PC-3 (cell line): ENCODE measurements at regions not wholly inside any gene's neighbourhood (a gene's known extent, or its start where the extent isn't known, plus 50 kb on each side); places are given as distances from the start of the nearest gene placed in this dataset.

Experiments
- EZH2 ChIP-seq: fragments of 300-600 bp; sonication (generic); IDR thresholded peaks from one replicate; pipeline ENCODE4 v1.6.1; 2017; ENCODE audit warnings: antibody characterized with exemption, mild to moderate bottlenecking, low read length; ENCODE audit not compliant: unreplicated experiment
- TF ChIP-seq, protein P1 (sequence below): fragments of 300-600 bp; sonication (generic); conservative IDR thresholded peaks from 2 replicates; pipeline ENCODE4 v1.5.1; 2017; ENCODE audit warnings: antibody characterized with exemption, low read depth, mild to moderate bottlenecking, low read length

DNA sequence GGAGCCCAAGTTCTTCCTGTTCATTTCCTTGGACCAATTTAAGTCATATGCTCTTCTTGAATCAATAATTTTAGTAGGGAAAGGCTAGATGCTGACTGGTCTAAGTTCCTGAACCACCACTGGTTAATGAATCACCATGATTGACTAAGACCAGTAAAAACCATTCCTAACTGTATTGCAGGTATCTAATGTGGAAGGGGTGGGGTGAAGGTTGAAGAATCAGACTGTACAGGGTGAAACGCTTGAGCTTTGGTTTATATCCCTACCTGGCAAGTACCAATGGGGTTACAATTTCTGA, 100.1 kb downstream of the DYRK2 start:
- TF ChIP-seq, protein P1, sequence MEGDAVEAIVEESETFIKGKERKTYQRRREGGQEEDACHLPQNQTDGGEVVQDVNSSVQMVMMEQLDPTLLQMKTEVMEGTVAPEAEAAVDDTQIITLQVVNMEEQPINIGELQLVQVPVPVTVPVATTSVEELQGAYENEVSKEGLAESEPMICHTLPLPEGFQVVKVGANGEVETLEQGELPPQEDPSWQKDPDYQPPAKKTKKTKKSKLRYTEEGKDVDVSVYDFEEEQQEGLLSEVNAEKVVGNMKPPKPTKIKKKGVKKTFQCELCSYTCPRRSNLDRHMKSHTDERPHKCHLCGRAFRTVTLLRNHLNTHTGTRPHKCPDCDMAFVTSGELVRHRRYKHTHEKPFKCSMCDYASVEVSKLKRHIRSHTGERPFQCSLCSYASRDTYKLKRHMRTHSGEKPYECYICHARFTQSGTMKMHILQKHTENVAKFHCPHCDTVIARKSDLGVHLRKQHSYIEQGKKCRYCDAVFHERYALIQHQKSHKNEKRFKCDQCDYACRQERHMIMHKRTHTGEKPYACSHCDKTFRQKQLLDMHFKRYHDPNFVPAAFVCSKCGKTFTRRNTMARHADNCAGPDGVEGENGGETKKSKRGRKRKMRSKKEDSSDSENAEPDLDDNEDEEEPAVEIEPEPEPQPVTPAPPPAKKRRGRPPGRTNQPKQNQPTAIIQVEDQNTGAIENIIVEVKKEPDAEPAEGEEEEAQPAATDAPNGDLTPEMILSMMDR = no peak
- no peak for TF ChIP-seq EZH2
